Heart left ventricle (tissue), 16 donors: ENCODE measurements at regions not wholly inside any gene's neighbourhood (a gene's known extent, or its start where the extent isn't known, plus 50 kb on each side); places are given as distances from the start of the nearest gene placed in this dataset.

Experiments
- ATAC-seq, 4 donors: fragments of 200-7000 bp; cut with Tn5 transposase; one replicate each; pipeline ENCODE4 v1.9.1; 2020 to 2022; ENCODE audit warnings: moderate library complexity in 4 of 4, mild to moderate bottlenecking in 3 of 4, moderate number of reproducible peaks in 1 of 4
- DNase-seq, 5 donors: peaks; one replicate each; pipeline ENCODE4 v3.0.0-alpha.2; 2020
- H3K27ac ChIP-seq, 12 donors: fragments of 200-600 bp; sonication (generic) in 4 of 12; one replicate each; pipeline versions ENCODE4 v1.5.0 to v1.8.0; 2016 to 2022; ENCODE audit warnings: mild to moderate bottlenecking in 2 of 12
- H3K27me3 ChIP-seq, 9 donors: fragments of 200-600 bp; sonication (generic) in 2 of 9; one replicate each; pipeline versions ENCODE4 v1.5.1 to v1.8.0; 2016 to 2022; ENCODE audit warnings: mild to moderate bottlenecking in 3 of 9
- H3K36me3 ChIP-seq, 9 donors: fragments of 200-600 bp; sonication (generic) in 2 of 9; one replicate each; pipeline versions ENCODE4 v1.5.0 to v1.8.0; 2018 to 2022; ENCODE audit warnings: mild to moderate bottlenecking in 2 of 9
- H3K4me1 ChIP-seq, 12 donors: fragments of 200-600 bp; sonication (generic) in 4 of 12; one replicate each; pipeline versions ENCODE4 v1.5.0 to v1.8.0; 2016 to 2022; ENCODE audit warnings: mild to moderate bottlenecking in 3 of 12
- H3K4me3 ChIP-seq, 12 donors: fragments of 200-600 bp; sonication (generic) in 4 of 12; one replicate each; pipeline versions ENCODE4 v1.5.0 to v1.8.0; 2017 to 2022; ENCODE audit warnings: mild to moderate bottlenecking in 9 of 12, moderate library complexity in 4 of 12
- H3K9me3 ChIP-seq, 12 donors: fragments of 200-600 bp; sonication (generic) in 4 of 12; one replicate each; pipeline versions ENCODE4 v1.5.0 to v1.8.0; 2016 to 2022; ENCODE audit warnings: mild to moderate bottlenecking in 1 of 12
- CTCF ChIP-seq, 12 donors: fragments of 200-600 bp; sonication (generic) in 4 of 12; IDR thresholded peaks; one replicate each; pipeline versions ENCODE4 v1.5.0 to v1.8.0; 2018 to 2022; ENCODE audit warnings: antibody characterized with exemption in 12 of 12, mild to moderate bottlenecking in 5 of 12
- POLR2A ChIP-seq, 2 donors: fragments of 450-650 bp; IDR thresholded peaks; one replicate each; pipeline ENCODE4 v1.6.1; 2017; ENCODE audit warnings: antibody characterized with exemption in 2 of 2, mild to moderate bottlenecking in 2 of 2, moderate library complexity in 2 of 2
- WGBS, 4 donors: extraction: QIAGEN DNeasy Blood & Tissue Kit in 2 of 4; methylation state at CpG; one replicate each; pipeline versions ENCODE4 v1.1.5 to v1.1.7; 2013 to 2018; 5-methylcytosine and 5-hydroxymethylcytosine counted together
- intact Hi-C, 10 donors: fragments of 100-400 bp; cut with DNase I; formaldehyde crosslinking; loops; one replicate each; pipeline versions ENCODE4 v1.11.1 to v1.14.2; 2022
- donor health status: ischemic (EF 13 %, LVEDD 7.1; RV severe dilation, severe dysfunction).
- donor health status: healthy with polysubstance abuse.
- donor health status: DM: no; HTN: yes; CAD: no.
- donor health status: DM: no; HTN: no; CAD: no.
- donor health status: ischemic (EF 25% LVEDD 6.9; RV normal size, moderate dysfunction).
- donor health status: ischemic (EF 25% LVEDD 5.7; RV mildly dilated, moderate dysfunction).
- donor health status: healthy.
- donor health status: DM: yes; HTN: yes; CAD: no.
- donor health status: ischemic (EF 35%, LVEDD 5.7; RV mildly dilated, moderate dysfunction).
- donor health status: nonischemic (EF 11% LVEDD 7.7; RV severe dilation, severe dysfunction).
- donor health status: DM: yes; HTN: yes; CAD: no.
- donor health status: PGD.
- donor health status: ischemic (EF 29% LVEDD 5.4; RV normal size, mild dysfunction).
- donor health status: nonischemic (EF 23%, LVEDD 6.1; RV moderate dilation, normal function).

- 72 to 83% (median 78%) methylated on average over 2 of the region's 2 CpGs for WGBS, 4 donors
- intact Hi-C loops, result no loop called here
- DNase-seq (no peak), ATAC-seq (no peak)
- Histone ChIP-seq H3K9me3 (no peaks in the 10 kb centered on the region), H3K36me3 (no peaks in the 10 kb centered on the region), H3K4me1 (peaks cover 0 to 2% (median 0%) of the 10 kb centered on the region in 12 donors), H3K27ac (no peak overlapping the region), H3K27me3 (no peaks in the 10 kb centered on the region), H3K4me3 (no peak overlapping the region)
- TF ChIP-seq POLR2A (IDR thresholded peaks at IDR 0.05), result no peak
- no peak for TF ChIP-seq CTCF (IDR thresholded peaks at IDR 0.05)
These were observed 678.6 kb upstream of the ZEB2 start for GRCh38 chr2:145198555-145198954.

GRCh38 chr2:145197944-145198343, 678.0 kb upstream of the ZEB2 start:
- DNase-seq, result no peak
- no peaks in the 10 kb centered on the region for H3K27me3 ChIP-seq
- no peak for ATAC-seq
- H3K4me3 ChIP-seq, result no peak overlapping the region
- TF ChIP-seq CTCF (IDR thresholded peaks at IDR 0.05) (no peak), POLR2A (IDR thresholded peaks at IDR 0.05) (no peak)
- intact Hi-C loops, result no loop called here
- no peaks in the 10 kb centered on the region for H3K9me3 ChIP-seq
- no peak overlapping the region for H3K27ac ChIP-seq
- H3K36me3 ChIP-seq, result no peaks in the 10 kb centered on the region
- H3K4me1 ChIP-seq, result peaks cover 0 to 2% (median 0%) of the 10 kb centered on the region in 12 donors
- WGBS, 4 donors, result 96 to 98% (median 96%) methylated on average over 3 of the region's 3 CpGs

- no peaks in the 10 kb centered on the region for H3K27me3 ChIP-seq
- no peak overlapping the region for H3K27ac ChIP-seq
- no peak overlapping the region for H3K4me3 ChIP-seq
- intact Hi-C loops, result no loop called here
- ATAC-seq (no peak), DNase-seq (no peak)
- no peaks in the 10 kb centered on the region for H3K9me3 ChIP-seq
- WGBS, 4 donors, result 31 to 40% (median 37%) methylated on average over 2 of the region's 2 CpGs
- H3K4me1 ChIP-seq, result peaks cover 0 to 6% (median 0%) of the 10 kb centered on the region in 12 donors
- TF ChIP-seq POLR2A (IDR thresholded peaks at IDR 0.05) (no peak), CTCF (IDR thresholded peaks at IDR 0.05) (no peak)
- H3K36me3 ChIP-seq, result no peaks in the 10 kb centered on the region
These were observed 674.8 kb upstream of the ZEB2 start for GRCh38 chr2:145194673-145195072.

GRCh38 chr2:145190031-145190703, 670.2 kb upstream of the ZEB2 start:
- intact Hi-C loops, result no loop called here
- Histone ChIP-seq H3K4me3 (no peak overlapping the region), H3K27me3 (no peaks in the 10 kb centered on the region), H3K4me1 (peaks cover 0 to 13% (median 0%) of the 10 kb centered on the region in 12 donors), H3K27ac (peak overlapping the region in 1 of 12 donors; percentile 28), H3K9me3 (no peaks in the 10 kb centered on the region), H3K36me3 (no peaks in the 10 kb centered on the region)
- TF ChIP-seq POLR2A (IDR thresholded peaks at IDR 0.05), result no peak
- no peak for TF ChIP-seq CTCF (IDR thresholded peaks at IDR 0.05)
- no peak for ATAC-seq
- WGBS, 4 donors, result 78 to 83% (median 80%) methylated on average over 7 of the region's 7 CpGs
- no peak for DNase-seq
